ENCODE measurements at regions not wholly inside any gene's neighbourhood (a gene's known extent, or its start where the extent isn't known, plus 50 kb on each side); places are given as distances from the start of the nearest gene placed in this dataset.

GRCh38 chr14:23899788-23900187 is 53.8 kb upstream of the DHRS4 start:
- TF ChIP-seq ZNF384 (IDR thresholded peaks at IDR 0.05) (no peak), BHLHE40 (IDR thresholded peaks at IDR 0.05; ENCODE audit: borderline replicate concordance) (no peak), CTBP1 (IDR thresholded peaks at IDR 0.05; ENCODE audit: borderline replicate concordance) (no peak), ELF4 (IDR thresholded peaks at IDR 0.05) (no peak)

All from HEK293T (cell line).